ENCODE measurements at regions not wholly inside any gene's neighbourhood (a gene's known extent, or its start where the extent isn't known, plus 50 kb on each side); places are given as distances from the start of the nearest gene placed in this dataset.

DNA sequence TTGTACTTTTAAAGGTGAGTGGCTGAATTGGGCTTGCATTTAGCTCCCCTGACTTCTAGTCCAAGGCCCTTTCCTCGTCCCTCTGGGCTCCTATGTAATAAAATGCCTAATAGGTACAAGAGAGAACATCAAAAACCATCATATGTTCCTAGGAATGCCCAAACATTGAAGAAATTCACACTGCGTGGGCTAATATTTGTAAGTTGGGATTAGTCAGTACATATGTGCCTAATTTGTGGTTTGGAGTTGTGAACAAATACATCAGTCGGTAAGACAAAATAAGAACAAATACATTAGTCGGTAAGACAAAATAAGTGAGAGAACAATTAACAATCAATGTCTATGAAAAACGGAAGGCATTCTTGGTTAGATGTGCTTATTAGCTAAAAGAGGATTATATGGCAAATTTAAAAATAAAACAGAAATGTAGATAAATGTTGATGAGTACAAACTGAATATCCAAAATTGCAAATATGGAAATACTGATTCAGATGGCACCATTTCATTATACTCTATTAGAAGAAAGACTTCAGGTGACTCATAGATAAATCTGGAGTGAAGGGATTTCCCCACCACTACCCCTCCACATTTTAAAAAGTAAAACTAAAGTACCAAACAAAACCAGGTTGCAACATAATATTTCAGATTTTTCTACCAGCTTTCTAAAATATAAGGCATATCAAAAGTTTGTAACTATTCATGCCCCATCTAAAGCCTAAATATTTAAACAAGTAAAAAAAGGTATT, 325.4 kb downstream of the ZEB2 start:
- TF ChIP-seq, protein P1, sequence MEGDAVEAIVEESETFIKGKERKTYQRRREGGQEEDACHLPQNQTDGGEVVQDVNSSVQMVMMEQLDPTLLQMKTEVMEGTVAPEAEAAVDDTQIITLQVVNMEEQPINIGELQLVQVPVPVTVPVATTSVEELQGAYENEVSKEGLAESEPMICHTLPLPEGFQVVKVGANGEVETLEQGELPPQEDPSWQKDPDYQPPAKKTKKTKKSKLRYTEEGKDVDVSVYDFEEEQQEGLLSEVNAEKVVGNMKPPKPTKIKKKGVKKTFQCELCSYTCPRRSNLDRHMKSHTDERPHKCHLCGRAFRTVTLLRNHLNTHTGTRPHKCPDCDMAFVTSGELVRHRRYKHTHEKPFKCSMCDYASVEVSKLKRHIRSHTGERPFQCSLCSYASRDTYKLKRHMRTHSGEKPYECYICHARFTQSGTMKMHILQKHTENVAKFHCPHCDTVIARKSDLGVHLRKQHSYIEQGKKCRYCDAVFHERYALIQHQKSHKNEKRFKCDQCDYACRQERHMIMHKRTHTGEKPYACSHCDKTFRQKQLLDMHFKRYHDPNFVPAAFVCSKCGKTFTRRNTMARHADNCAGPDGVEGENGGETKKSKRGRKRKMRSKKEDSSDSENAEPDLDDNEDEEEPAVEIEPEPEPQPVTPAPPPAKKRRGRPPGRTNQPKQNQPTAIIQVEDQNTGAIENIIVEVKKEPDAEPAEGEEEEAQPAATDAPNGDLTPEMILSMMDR (IDR thresholded peaks at IDR 0.05; ENCODE audit: low read length, missing control alignments), result no peak
- peak; percentile 21 for DNase-seq (ENCODE audit: low read depth)
- no peak overlapping the region for H3K4me3 ChIP-seq (replicated peaks; ENCODE audit: low read depth, low read length)

DNA sequence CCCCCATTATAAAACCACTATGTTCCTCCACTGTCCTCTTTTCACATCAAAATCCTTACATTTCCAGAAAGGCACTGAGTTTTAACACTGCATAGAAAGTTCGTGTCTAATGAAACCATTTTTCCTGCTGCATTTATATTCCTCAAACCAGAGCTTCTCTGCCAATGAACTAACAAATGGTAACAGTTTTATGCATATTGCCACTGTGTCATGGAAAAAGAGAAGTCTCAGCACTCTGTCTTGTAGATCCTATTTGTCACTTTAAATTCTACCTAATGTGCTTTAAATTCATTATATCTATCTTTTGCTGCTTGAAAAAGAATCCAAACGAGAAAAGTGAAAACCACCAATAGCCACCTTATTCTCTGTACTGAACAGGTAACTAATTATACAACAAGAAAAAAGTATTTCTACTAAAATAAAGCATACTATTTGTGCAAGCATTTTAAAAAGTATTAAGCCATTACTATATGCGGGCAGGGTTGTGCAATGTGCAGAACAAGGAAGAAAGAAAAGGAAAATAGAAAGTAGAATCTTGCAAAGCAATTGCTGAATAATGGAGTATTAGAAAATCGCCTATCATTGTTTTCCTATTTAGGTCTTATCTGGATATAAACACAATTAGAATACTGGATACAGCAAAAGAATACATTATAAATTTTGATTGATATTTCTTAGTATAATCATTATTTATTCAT, 328.9 kb downstream of the ZEB2 start:
- no peak overlapping the region for H3K4me3 ChIP-seq (replicated peaks; ENCODE audit: low read depth, low read length)
- DNase-seq (ENCODE audit: low read depth), result no peak
- TF ChIP-seq, protein P1 (IDR thresholded peaks at IDR 0.05; ENCODE audit: low read length, missing control alignments), result no peak

DNA sequence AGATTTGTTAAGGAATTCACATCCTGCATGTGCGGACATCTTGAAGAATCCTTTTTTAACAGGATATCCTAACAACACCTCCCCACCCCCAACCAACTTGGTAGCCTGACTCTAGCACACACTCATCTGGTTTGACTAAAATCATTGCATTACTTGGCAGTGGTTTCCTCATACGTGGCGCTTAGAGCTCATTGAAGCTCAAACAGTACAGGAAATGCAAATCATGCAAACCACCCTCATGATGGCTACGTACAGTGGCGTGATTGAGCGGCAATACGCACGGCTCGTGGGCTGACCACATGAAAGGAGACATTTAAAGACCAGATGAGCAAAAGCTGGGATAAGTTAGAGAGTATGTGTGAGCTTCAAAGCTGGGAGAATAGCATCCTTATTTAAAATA, 336.2 kb downstream of the ZEB2 start:
- TF ChIP-seq, protein P1 (IDR thresholded peaks at IDR 0.05; ENCODE audit: low read length, missing control alignments), result no peak
- no peak for DNase-seq (ENCODE audit: low read depth)
- H3K4me3 ChIP-seq (replicated peaks; ENCODE audit: low read depth, low read length), result no peak overlapping the region

DNA sequence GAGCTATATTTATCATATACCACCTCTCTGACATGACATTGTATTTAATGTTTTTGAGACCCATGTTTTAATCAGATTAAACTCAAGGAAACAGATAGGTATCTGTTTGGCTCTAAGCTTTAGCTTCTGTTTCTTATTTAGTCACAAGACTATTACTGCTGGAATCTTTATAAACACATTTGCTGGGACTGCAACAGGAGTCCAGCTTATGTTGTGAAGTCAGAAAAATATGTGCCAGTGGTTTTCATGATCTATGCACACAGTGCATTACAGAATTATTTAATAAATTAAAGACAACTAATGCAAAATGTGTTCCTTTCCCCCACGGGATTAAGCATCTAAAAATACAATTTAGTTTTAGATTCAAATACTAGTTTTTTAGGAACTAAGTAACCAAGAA, 338.9 kb downstream of the ZEB2 start:
- H3K4me3 ChIP-seq (replicated peaks; ENCODE audit: low read depth, low read length), result no peak overlapping the region
- no peak for DNase-seq (ENCODE audit: low read depth)

DNA sequence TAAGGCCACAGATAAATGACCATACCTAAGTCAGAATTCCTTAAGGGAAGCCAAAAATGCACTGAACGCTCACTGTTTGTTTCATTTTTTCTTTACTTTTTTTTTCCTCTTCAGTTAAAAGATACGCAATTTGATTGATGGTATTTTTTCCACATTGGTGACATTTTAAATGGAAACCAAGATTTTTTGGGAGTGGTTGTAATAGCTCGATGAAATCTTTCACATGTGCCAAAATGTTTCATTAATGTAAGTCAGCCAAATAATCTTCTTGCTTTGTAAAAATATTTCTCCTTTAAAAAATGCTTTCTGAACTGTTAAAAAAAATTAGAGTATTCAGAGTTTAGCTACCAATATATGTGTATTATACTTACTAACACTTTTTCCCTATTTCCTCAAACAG, 339.8 kb downstream of the ZEB2 start:
- DNase-seq (ENCODE audit: low read depth), result no peak
- no peak overlapping the region for H3K4me3 ChIP-seq (replicated peaks; ENCODE audit: low read depth, low read length)
- TF ChIP-seq, protein P1 (IDR thresholded peaks at IDR 0.05; ENCODE audit: low read length, missing control alignments), result no peak

More for the DNA sequence above, 338.9 kb downstream of the ZEB2 start:
- TF ChIP-seq, protein P1 (IDR thresholded peaks at IDR 0.05; ENCODE audit: low read length, missing control alignments), result no peak

DNA sequence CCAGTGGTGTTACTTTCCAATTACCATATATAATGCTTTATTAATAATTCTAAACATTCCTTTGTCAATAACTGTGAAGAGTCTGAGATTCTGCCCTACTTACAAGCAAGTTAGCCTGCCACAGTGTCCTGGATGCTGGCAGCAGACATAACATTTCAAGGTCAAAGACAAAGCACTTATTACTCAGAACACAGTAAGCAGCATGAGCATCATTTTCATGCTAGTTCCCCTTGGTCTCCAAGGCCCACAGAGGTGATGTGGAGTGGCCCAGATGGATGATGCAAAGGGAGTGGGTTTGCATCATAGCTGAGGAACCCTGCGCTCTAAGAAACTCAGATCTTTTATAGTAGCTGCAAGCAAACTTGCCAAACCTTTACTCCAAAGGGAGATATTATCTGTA, 349.7 kb downstream of the ZEB2 start:
- DNase-seq (ENCODE audit: low read depth), result no peak

More for the DNA sequence above, 349.7 kb downstream of the ZEB2 start:
- no peak overlapping the region for H3K4me3 ChIP-seq (replicated peaks; ENCODE audit: low read depth, low read length)
- TF ChIP-seq, protein P1 (IDR thresholded peaks at IDR 0.05; ENCODE audit: low read length, missing control alignments), result no peak

Data from fibroblast of pulmonary artery (primary cell).